H9 (cell line): ENCODE measurements at regions not wholly inside any gene's neighbourhood (a gene's known extent, or its start where the extent isn't known, plus 50 kb on each side); places are given as distances from the start of the nearest gene placed in this dataset.

ENCODE experiments used
- DNase-seq: peaks from one replicate; pipeline ENCODE4 v3.0.0-alpha.2; 2017
- H2AFZ ChIP-seq: one replicate; pipeline ENCODE4 v1.6.1; 2013; ENCODE audit warnings: mild to moderate bottlenecking, low read length, control low read depth, moderate library complexity
- H2AK5ac ChIP-seq: 2 replicates; pipeline ENCODE4 v1.6.1; 2013; ENCODE audit warnings: low read length, control low read depth, mixed read lengths; ENCODE audit not compliant: insufficient read length
- H2BK120ac ChIP-seq: one replicate; pipeline ENCODE4 v1.6.1; 2013; ENCODE audit warnings: low read depth, mild to moderate bottlenecking, low read length, control low read depth, inconsistent platforms; ENCODE audit not compliant: poor library complexity, severe bottlenecking
- H2BK12ac ChIP-seq: 2 replicates; pipeline ENCODE4 v1.6.1; 2013; ENCODE audit warnings: low read length, control low read depth, mixed read lengths, low read depth; ENCODE audit not compliant: insufficient read length
- H2BK15ac ChIP-seq: 2 replicates; pipeline ENCODE4 v1.6.1; 2013; ENCODE audit warnings: low read depth, low read length, control low read depth
- H2BK20ac ChIP-seq: one replicate; pipeline ENCODE4 v1.6.1; 2013; ENCODE audit warnings: low read depth, mild to moderate bottlenecking, low read length, control low read depth, inconsistent platforms; ENCODE audit not compliant: poor library complexity, severe bottlenecking
- H2BK5ac ChIP-seq: 2 replicates; pipeline ENCODE4 v1.6.1; 2013; ENCODE audit warnings: low read length, control low read depth, mixed read lengths; ENCODE audit not compliant: insufficient read length
- H3K14ac ChIP-seq: 2 replicates; pipeline ENCODE4 v1.6.1; 2013; ENCODE audit warnings: low read length, control low read depth; ENCODE audit not compliant: insufficient read depth
- H3K18ac ChIP-seq: 2 replicates; pipeline ENCODE4 v1.6.1; 2013; ENCODE audit warnings: low read depth, mild to moderate bottlenecking, mixed read lengths, low read length, control low read depth; ENCODE audit not compliant: insufficient read length
- H3K23ac ChIP-seq: 2 replicates; pipeline ENCODE4 v1.6.1; 2013; ENCODE audit warnings: low read length, control low read depth, mixed read lengths, low read depth; ENCODE audit not compliant: insufficient read length
- H3K23me2 ChIP-seq: 2 replicates; pipeline ENCODE4 v1.6.1; 2013; ENCODE audit warnings: low read depth, mild to moderate bottlenecking, mixed read lengths, low read length, control low read depth; ENCODE audit not compliant: insufficient read length, poor library complexity, severe bottlenecking
- H3K27ac ChIP-seq: 2 replicates; pipeline ENCODE4 v1.5.1; 2013; ENCODE audit warnings: low read length, control low read depth, mixed read lengths, low read depth; ENCODE audit not compliant: insufficient read length
- H3K27me3 ChIP-seq: 2 replicates; pipeline ENCODE4 v1.6.1; 2013; ENCODE audit warnings: low read length, control low read depth, inconsistent platforms; ENCODE audit not compliant: insufficient read depth
- H3K4ac ChIP-seq: 2 replicates; pipeline ENCODE4 v1.6.1; 2013; ENCODE audit warnings: low read depth, mild to moderate bottlenecking, control low read depth, inconsistent platforms, low read length, moderate library complexity
- H3K4me1 ChIP-seq: 2 replicates; pipeline ENCODE4 v1.6.1; 2013; ENCODE audit warnings: low read length, control low read depth, inconsistent platforms; ENCODE audit not compliant: insufficient read depth
- H3K4me2 ChIP-seq: 2 replicates; pipeline ENCODE4 v1.6.1; 2013; ENCODE audit warnings: low read length, control low read depth, mixed read lengths; ENCODE audit not compliant: insufficient read length, insufficient read depth
- H3K56ac ChIP-seq: 2 replicates; pipeline ENCODE4 v1.6.1; 2013; ENCODE audit warnings: low read depth, mild to moderate bottlenecking, mixed read lengths, low read length, control low read depth; ENCODE audit not compliant: insufficient read length
- H3K79me1 ChIP-seq: 2 replicates; pipeline ENCODE4 v1.6.1; 2013; ENCODE audit warnings: low read depth, mild to moderate bottlenecking, moderate library complexity, low read length, control low read depth, inconsistent platforms; ENCODE audit not compliant: insufficient read depth, poor library complexity, severe bottlenecking
- H3K79me2 ChIP-seq: 2 replicates; pipeline ENCODE4 v1.6.1; 2013; ENCODE audit warnings: low read length, control low read depth, inconsistent platforms; ENCODE audit not compliant: insufficient read depth
- H3K9ac ChIP-seq: 2 replicates; pipeline ENCODE4 v1.6.1; 2013; ENCODE audit warnings: low read length, control low read depth, mixed read lengths; ENCODE audit not compliant: insufficient read length; ENCODE audit errors: extremely low read depth
- H3K9me3 ChIP-seq: one replicate; pipeline ENCODE4 v1.6.1; 2013; ENCODE audit warnings: low read depth, low read length, inconsistent platforms; ENCODE audit not compliant: control insufficient read depth
- H3T11ph ChIP-seq: one replicate; pipeline ENCODE4 v1.6.1; 2013; ENCODE audit warnings: mild to moderate bottlenecking, low read length, control low read depth, inconsistent platforms
- H4K20me1 ChIP-seq: one replicate; pipeline ENCODE4 v1.6.1; 2013; ENCODE audit not compliant: control insufficient read depth, insufficient read length, insufficient read depth
- H4K5ac ChIP-seq: 2 replicates; pipeline ENCODE4 v1.6.1; 2013; ENCODE audit warnings: low read depth, mild to moderate bottlenecking, mixed read lengths, low read length, control low read depth; ENCODE audit not compliant: insufficient read length
- H4K8ac ChIP-seq: replicated peaks from 2 replicates; pipeline ENCODE4 v1.6.1; 2013; ENCODE audit warnings: low read length, control low read depth, mixed read lengths, low read depth; ENCODE audit not compliant: insufficient read length
- H4K91ac ChIP-seq: 2 replicates; pipeline ENCODE4 v1.6.1; 2013; ENCODE audit warnings: low read depth, mild to moderate bottlenecking, moderate library complexity, mixed read lengths, low read length, control low read depth; ENCODE audit not compliant: insufficient read length
- H3K27ac Mint-ChIP-seq, 3 experiments: 2 replicates in 2 of 3; 3 replicates in 1 of 3; pipeline ENCODE4 v1.8.0; 2020 to 2021; ENCODE audit warnings: mixed read lengths in 3 of 3, mild to moderate bottlenecking in 1 of 3, moderate library complexity in 1 of 3
- H3K27me3 Mint-ChIP-seq: 2 replicates; pipeline ENCODE4 v1.8.0; 2021; ENCODE audit warnings: low read depth, mild to moderate bottlenecking, moderate library complexity, mixed read lengths
- H3K36me3 Mint-ChIP-seq, 3 experiments: 2 replicates in 2 of 3; 3 replicates in 1 of 3; pipeline ENCODE4 v1.8.0; 2020 to 2021; ENCODE audit warnings: low read depth in 3 of 3, mixed read lengths in 3 of 3; ENCODE audit not compliant: insufficient read depth in 1 of 3
- H3K4me1 Mint-ChIP-seq, 2 experiments: 2 replicates each; pipeline ENCODE4 v1.8.0; 2020; ENCODE audit warnings: mixed read lengths in 2 of 2
- H3K4me3 Mint-ChIP-seq, 2 experiments: 2 replicates in 1 of 2; 3 replicates in 1 of 2; pipeline ENCODE4 v1.8.0; 2020 to 2021; ENCODE audit warnings: mild to moderate bottlenecking in 2 of 2, mixed read lengths in 2 of 2, moderate library complexity in 1 of 2
- H3K9me3 Mint-ChIP-seq, 2 experiments: 2 replicates in 1 of 2; 3 replicates in 1 of 2; pipeline ENCODE4 v1.8.0; 2020; ENCODE audit warnings: mild to moderate bottlenecking in 2 of 2, mixed read lengths in 2 of 2, moderate library complexity in 1 of 2
- WGBS: extraction: QIAGEN DNeasy Blood & Tissue Kit; methylation state at CpG from one replicate; pipeline ENCODE4 v1.1.7; 2013; ENCODE audit warnings: missing lambda C conversion rate, low lambda C conversion rate, mixed read lengths; ENCODE audit not compliant: insufficient read length; ENCODE audit errors: extremely low coverage; 5-methylcytosine and 5-hydroxymethylcytosine counted together
- TF ChIP-seq, protein P1 (sequence below): fragments of 200-600 bp; sonication (generic); conservative IDR thresholded peaks from 3 replicates; pipeline ENCODE4 v1.8.0; 2021; ENCODE audit warnings: antibody characterized with exemption, mild to moderate bottlenecking

DNA sequence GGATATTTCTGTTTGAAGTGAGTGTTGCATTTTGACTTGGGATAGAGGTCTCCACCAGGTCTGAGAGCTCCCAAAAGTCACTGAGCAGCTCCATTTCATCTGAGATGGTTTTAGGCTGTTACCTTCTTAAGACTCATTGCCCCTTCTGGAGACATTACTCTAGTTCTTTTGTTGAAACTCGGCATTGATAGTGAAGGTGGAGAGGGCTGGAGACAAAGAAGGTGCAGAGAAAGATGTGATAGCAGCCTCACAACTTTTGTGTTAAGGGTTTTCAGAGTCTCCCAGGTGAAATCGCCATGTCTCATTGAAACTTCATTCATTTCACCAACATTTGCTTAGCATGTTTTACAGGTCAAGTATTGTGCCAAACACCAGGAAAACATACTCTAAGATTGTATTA is 219.6 kb downstream of the INSIG2 start:
- Histone ChIP-seq H2AFZ (no peak overlapping the region), H4K5ac (no peak overlapping the region), H2BK15ac (no peak overlapping the region), H4K8ac (no peak overlapping the region), H3T11ph (no peak overlapping the region), H2AK5ac (no peak overlapping the region), H3K27me3 (no peaks in the 10 kb centered on the region), H2BK12ac (no peak overlapping the region), H3K79me2 (no peaks in the 10 kb centered on the region), H2BK5ac (no peak overlapping the region), H3K4me1 (no peaks in the 10 kb centered on the region), H3K14ac (no peak overlapping the region), H4K91ac (no peak overlapping the region), H3K27ac (no peak overlapping the region), H2BK20ac (no peak overlapping the region), H3K4ac (no peak overlapping the region), H3K9ac (no peak overlapping the region), H3K79me1 (no peaks in the 10 kb centered on the region), H2BK120ac (no peak overlapping the region), H3K9me3 (no peaks in the 10 kb centered on the region), H3K4me2 (no peak overlapping the region), H4K20me1 (no peaks in the 10 kb centered on the region), H3K23ac (no peak overlapping the region), H3K23me2 (peaks cover 6% of the 10 kb centered on the region), H3K18ac (no peak overlapping the region), H3K56ac (no peak overlapping the region)
- H3K27ac Mint-ChIP-seq = no peak overlapping the region
- TF ChIP-seq, protein P1, sequence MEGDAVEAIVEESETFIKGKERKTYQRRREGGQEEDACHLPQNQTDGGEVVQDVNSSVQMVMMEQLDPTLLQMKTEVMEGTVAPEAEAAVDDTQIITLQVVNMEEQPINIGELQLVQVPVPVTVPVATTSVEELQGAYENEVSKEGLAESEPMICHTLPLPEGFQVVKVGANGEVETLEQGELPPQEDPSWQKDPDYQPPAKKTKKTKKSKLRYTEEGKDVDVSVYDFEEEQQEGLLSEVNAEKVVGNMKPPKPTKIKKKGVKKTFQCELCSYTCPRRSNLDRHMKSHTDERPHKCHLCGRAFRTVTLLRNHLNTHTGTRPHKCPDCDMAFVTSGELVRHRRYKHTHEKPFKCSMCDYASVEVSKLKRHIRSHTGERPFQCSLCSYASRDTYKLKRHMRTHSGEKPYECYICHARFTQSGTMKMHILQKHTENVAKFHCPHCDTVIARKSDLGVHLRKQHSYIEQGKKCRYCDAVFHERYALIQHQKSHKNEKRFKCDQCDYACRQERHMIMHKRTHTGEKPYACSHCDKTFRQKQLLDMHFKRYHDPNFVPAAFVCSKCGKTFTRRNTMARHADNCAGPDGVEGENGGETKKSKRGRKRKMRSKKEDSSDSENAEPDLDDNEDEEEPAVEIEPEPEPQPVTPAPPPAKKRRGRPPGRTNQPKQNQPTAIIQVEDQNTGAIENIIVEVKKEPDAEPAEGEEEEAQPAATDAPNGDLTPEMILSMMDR = no peak
- H3K27me3 Mint-ChIP-seq = peaks cover 19% of the 10 kb centered on the region
- H3K9me3 Mint-ChIP-seq = no peaks in the 10 kb centered on the region
- peaks cover 24 to 27% of the 10 kb centered on the region in 2 experiments for H3K4me1 Mint-ChIP-seq
- WGBS = no CpG with 5 or more reads among the region's 2 CpGs
- H3K36me3 Mint-ChIP-seq = peaks cover 0 to 6% (median 1%) of the 10 kb centered on the region in 3 experiments; a peak in 3 of 7 replicates
- H3K4me3 Mint-ChIP-seq = no peak overlapping the region
- no peak for DNase-seq
